ENCODE measurements at regions not wholly inside any gene's neighbourhood (a gene's known extent, or its start where the extent isn't known, plus 50 kb on each side); places are given as distances from the start of the nearest gene placed in this dataset.
A peak's percentile ranks its signal among the peaks of the same experiment; 100 is the strongest.

DNA sequence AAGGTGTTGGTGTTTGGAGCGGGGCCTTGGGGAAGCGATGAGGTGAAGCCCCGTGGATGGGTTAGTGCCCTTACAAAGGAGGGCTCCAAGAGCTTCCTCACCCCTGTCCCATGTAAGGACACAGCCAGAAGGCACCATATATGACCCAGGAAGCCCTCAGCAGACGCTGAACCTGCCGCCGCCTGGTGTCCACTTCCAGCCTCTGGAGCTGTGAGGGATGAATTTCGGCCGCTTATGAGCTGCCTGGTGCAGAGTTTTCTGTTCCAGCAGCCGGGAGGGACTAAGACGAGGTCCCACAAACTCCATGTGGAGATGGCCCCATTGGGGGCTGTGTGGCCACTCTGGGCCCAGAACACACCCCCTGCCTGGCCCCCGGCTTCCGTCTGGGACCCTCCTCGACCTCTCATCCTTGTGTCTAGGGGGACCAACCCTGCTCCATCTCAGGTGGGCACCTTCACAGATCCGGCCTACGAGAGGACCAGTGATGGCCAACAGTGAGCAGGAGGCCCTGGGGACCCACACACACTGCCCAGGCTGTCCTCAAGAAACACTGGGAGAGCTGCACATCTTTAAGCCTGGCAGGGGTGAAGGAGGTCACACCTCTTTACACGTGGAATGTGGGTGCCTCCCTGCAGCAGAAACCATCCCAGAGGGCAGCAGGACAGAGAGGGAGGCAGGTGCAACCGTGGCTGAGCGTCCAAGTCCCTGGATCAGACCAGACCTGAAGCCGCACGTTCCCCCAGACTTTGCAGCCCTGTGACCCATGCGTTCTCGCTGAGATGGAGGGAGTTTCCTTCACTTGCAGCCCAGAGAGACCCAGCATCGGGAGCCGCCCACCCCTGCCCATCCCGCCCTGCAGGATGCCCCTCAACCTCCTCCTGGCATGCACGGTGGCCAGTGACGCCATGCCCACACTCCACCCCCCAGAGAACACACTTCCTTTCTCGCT lies 96.1 kb downstream of the PDGFA start:
- no peaks in the 10 kb centered on the region for H3K9me3 ChIP-seq (ENCODE audit: control insufficient read depth, low read length)
- no peaks in the 10 kb centered on the region for H3K4me1 ChIP-seq (ENCODE audit: control insufficient read depth, insufficient read depth, low read length)
- DNase-seq (peak in 2 of 3 donors; percentile 4 to 43), ATAC-seq (no peak)
- no peak overlapping the region for H3K4me3 ChIP-seq (ENCODE audit: low read length)
- no peak overlapping the region for H3K27ac ChIP-seq (ENCODE audit: low read length)
- WGBS, result 87% methylated on average over 28 of the region's 28 CpGs
- intact Hi-C loops (cut with DNase I), result no loop called here
- H3K27me3 ChIP-seq (ENCODE audit: control insufficient read depth, insufficient read depth), result no peaks in the 10 kb centered on the region

GRCh38 chr7:424301-424935 lies 95.2 kb downstream of the PDGFA start:
- H3K4me1 ChIP-seq (ENCODE audit: control insufficient read depth, insufficient read depth, low read length), result no peaks in the 10 kb centered on the region
- ATAC-seq (no peak), DNase-seq (peak in 2 of 3 donors; percentile 12 to 33)
- H3K9me3 ChIP-seq (ENCODE audit: control insufficient read depth, low read length), result no peaks in the 10 kb centered on the region
- H3K27ac ChIP-seq (ENCODE audit: low read length), result no peak overlapping the region
- intact Hi-C loops (cut with DNase I), result no loop called here
- 67% methylated on average over 9 of the region's 9 CpGs for WGBS
- H3K27me3 ChIP-seq (ENCODE audit: control insufficient read depth, insufficient read depth), result no peaks in the 10 kb centered on the region
- no peak overlapping the region for H3K4me3 ChIP-seq (ENCODE audit: low read length)

GRCh38 chr7:424961-425793 lies 94.5 kb downstream of the PDGFA start:
- Histone ChIP-seq H3K4me3 (ENCODE audit: low read length) (no peak overlapping the region), H3K27ac (ENCODE audit: low read length) (no peak overlapping the region)
- intact Hi-C loops (cut with DNase I), result no loop called here

GRCh38 chr7:425794-426188 lies 93.9 kb downstream of the PDGFA start:
- WGBS, result 27% methylated on average over 16 of the region's 16 CpGs
- H3K9me3 ChIP-seq (ENCODE audit: control insufficient read depth, low read length), result no peaks in the 10 kb centered on the region
- no peaks in the 10 kb centered on the region for H3K4me1 ChIP-seq (ENCODE audit: control insufficient read depth, insufficient read depth, low read length)
- no peak overlapping the region for H3K27ac ChIP-seq (ENCODE audit: low read length)
- H3K27me3 ChIP-seq (ENCODE audit: control insufficient read depth, insufficient read depth), result no peaks in the 10 kb centered on the region
- DNase-seq (peak; percentile 23 to 76 (median 75)), ATAC-seq (peak; percentile 25 to 31)
- no peak overlapping the region for H3K4me3 ChIP-seq (ENCODE audit: low read length)
- intact Hi-C loops (cut with DNase I), result no loop called here

More at GRCh38 chr7:424961-425793, 94.5 kb downstream of the PDGFA start:
- Histone ChIP-seq H3K9me3 (ENCODE audit: control insufficient read depth, low read length) (no peaks in the 10 kb centered on the region), H3K4me1 (ENCODE audit: control insufficient read depth, insufficient read depth, low read length) (no peaks in the 10 kb centered on the region), H3K27me3 (ENCODE audit: control insufficient read depth, insufficient read depth) (no peaks in the 10 kb centered on the region)
- WGBS, result 40% methylated on average over 46 of the region's 46 CpGs
- ATAC-seq, result peak; percentile 10 to 40
- peak in 2 of 3 donors; percentile 51 to 76 for DNase-seq

- Histone ChIP-seq H3K27ac (ENCODE audit: low read length) (no peak overlapping the region), H3K9me3 (ENCODE audit: control insufficient read depth, low read length) (no peaks in the 10 kb centered on the region), H3K4me3 (ENCODE audit: low read length) (no peak overlapping the region), H3K27me3 (ENCODE audit: control insufficient read depth, insufficient read depth) (no peaks in the 10 kb centered on the region), H3K4me1 (ENCODE audit: control insufficient read depth, insufficient read depth, low read length) (no peaks in the 10 kb centered on the region)
- DNase-seq (peak in 2 of 3 donors; percentile 12 to 46), ATAC-seq (no peak)
- WGBS, result 90% methylated on average over 12 of the region's 12 CpGs
- intact Hi-C loops (cut with DNase I), result no loop called here
Measured at GRCh38 chr7:426510-426909, 93.1 kb downstream of the PDGFA start.

GRCh38 chr7:427506-428103 lies 92.0 kb downstream of the PDGFA start:
- Histone ChIP-seq H3K4me1 (ENCODE audit: control insufficient read depth, insufficient read depth, low read length) (no peaks in the 10 kb centered on the region), H3K27ac (ENCODE audit: low read length) (no peak overlapping the region), H3K4me3 (ENCODE audit: low read length) (no peak overlapping the region), H3K27me3 (ENCODE audit: control insufficient read depth, insufficient read depth) (no peaks in the 10 kb centered on the region), H3K9me3 (ENCODE audit: control insufficient read depth, low read length) (no peaks in the 10 kb centered on the region)
- ATAC-seq (no peak), DNase-seq (peak in 1 of 3 donors; percentile 2)
- 92% methylated on average over 18 of the region's 18 CpGs for WGBS
- intact Hi-C loops (cut with DNase I), result no loop called here

GRCh38 chr7:428387-428786 lies 91.3 kb downstream of the PDGFA start:
- intact Hi-C loops (cut with DNase I), result no loop called here
- ATAC-seq (no peak), DNase-seq (peak in 2 of 3 donors; percentile 4 to 28)
- Histone ChIP-seq H3K4me3 (ENCODE audit: low read length) (no peak overlapping the region), H3K27ac (ENCODE audit: low read length) (no peak overlapping the region), H3K27me3 (ENCODE audit: control insufficient read depth, insufficient read depth) (no peaks in the 10 kb centered on the region), H3K4me1 (ENCODE audit: control insufficient read depth, insufficient read depth, low read length) (no peaks in the 10 kb centered on the region), H3K9me3 (ENCODE audit: control insufficient read depth, low read length) (no peaks in the 10 kb centered on the region)
- WGBS, result 96% methylated on average over 18 of the region's 18 CpGs

DNA sequence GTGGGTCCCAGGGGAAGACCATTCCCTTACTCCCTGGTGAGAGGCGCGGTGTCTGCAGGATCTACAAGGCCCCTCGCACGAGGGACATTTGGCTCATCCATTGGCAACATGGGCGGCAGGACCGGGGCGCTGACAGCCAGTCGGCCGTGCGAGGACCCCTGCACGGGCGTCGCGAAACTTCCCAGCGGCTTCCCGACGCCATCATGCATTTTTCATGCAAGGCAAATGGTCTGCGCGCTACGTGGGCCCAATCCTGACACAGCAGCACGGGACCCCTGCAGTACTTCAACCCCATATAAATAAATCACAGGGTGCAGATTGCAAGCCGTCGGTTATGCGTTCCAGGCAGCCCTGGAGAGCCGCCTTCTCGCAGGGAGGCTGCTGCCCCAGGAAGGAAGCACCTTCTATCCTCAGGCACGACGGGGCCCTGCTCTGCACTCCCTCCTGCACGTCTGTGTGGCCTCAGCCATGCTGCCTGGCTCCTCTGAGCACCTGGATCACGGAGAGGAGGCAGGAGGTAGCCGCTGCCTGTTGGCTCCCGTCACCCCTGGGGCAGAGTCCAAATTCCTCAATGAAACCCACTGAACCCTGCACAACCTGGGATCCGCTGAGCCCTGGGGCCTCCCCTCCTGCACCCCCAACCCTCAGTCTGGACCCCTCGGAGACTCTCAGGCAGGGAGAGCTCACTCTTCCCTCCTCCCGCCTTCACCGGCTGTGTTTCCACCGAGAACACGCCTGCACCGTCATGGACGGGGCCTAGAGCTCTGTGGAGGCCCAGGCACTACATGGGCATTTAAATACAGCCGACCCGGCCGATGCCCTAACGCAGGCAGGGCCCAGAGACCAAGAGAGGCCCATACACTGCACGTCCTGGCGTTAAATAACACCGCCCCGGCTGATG lies 90.5 kb downstream of the PDGFA start:
- no peaks in the 10 kb centered on the region for H3K9me3 ChIP-seq (ENCODE audit: control insufficient read depth, low read length)
- H3K4me3 ChIP-seq (ENCODE audit: low read length), result no peak overlapping the region
- ATAC-seq (no peak), DNase-seq (peak in 2 of 3 donors; percentile 7 to 46)
- intact Hi-C loops (cut with DNase I), result no loop called here
- H3K27ac ChIP-seq (ENCODE audit: low read length), result no peak overlapping the region
- no peaks in the 10 kb centered on the region for H3K4me1 ChIP-seq (ENCODE audit: control insufficient read depth, insufficient read depth, low read length)
- H3K27me3 ChIP-seq (ENCODE audit: control insufficient read depth, insufficient read depth), result no peaks in the 10 kb centered on the region
- WGBS, result 91% methylated on average over 48 of the region's 48 CpGs

DNA sequence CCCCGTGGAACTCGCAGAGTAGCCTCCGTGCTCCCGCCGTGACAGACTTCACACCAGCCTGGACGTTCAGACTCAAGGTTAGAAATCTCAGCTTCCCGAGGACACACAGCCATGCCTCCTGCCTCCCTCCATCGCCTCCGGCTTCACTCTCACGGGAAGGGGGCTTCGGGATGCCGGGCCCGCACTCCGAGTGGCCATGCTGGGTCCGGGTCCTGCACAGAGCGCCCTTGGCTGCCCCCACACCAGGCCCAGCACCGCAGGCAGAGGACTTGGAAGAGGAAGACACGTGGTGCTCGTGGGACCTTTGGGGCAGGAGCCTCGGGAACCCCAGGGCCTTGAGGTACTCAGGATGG lies 89.8 kb downstream of the PDGFA start:
- H3K4me1 ChIP-seq (ENCODE audit: control insufficient read depth, insufficient read depth, low read length), result no peaks in the 10 kb centered on the region
- H3K27ac ChIP-seq (ENCODE audit: low read length), result no peak overlapping the region
- no peaks in the 10 kb centered on the region for H3K27me3 ChIP-seq (ENCODE audit: control insufficient read depth, insufficient read depth)
- 96% methylated on average over 20 of the region's 20 CpGs for WGBS
- H3K4me3 ChIP-seq (ENCODE audit: low read length), result no peak overlapping the region
- H3K9me3 ChIP-seq (ENCODE audit: control insufficient read depth, low read length), result no peaks in the 10 kb centered on the region
- intact Hi-C loops (cut with DNase I), result no loop called here
- peak in 1 of 3 donors; percentile 38 for DNase-seq
- no peak for ATAC-seq

GRCh38 chr7:431041-431440 lies 88.6 kb downstream of the PDGFA start:
- Histone ChIP-seq H3K9me3 (ENCODE audit: control insufficient read depth, low read length) (no peaks in the 10 kb centered on the region), H3K4me1 (ENCODE audit: control insufficient read depth, insufficient read depth, low read length) (no peaks in the 10 kb centered on the region), H3K27ac (ENCODE audit: low read length) (no peak overlapping the region), H3K27me3 (ENCODE audit: control insufficient read depth, insufficient read depth) (no peaks in the 10 kb centered on the region), H3K4me3 (ENCODE audit: low read length) (no peak overlapping the region)
- ATAC-seq (no peak), DNase-seq (peak in 1 of 3 donors; percentile 51)
- intact Hi-C loops (cut with DNase I), result no loop called here
- 85% methylated on average over 24 of the region's 24 CpGs for WGBS

All from right cardiac atrium (tissue), 5 donors.